Daoy (cell line): ENCODE measurements at regions not wholly inside any gene's neighbourhood (a gene's known extent, or its start where the extent isn't known, plus 50 kb on each side); places are given as distances from the start of the nearest gene placed in this dataset.

Source experiments
- DNase-seq: peaks from one replicate; pipeline ENCODE4 v3.0.0-alpha.2; 2015; ENCODE audit warnings: low read depth

- no peak for DNase-seq
Measured at GRCh38 chr12:124413915-124414314, 119.0 kb downstream of the RFLNA start.

GRCh38 chr12:124413401-124413800, 118.5 kb downstream of the RFLNA start:
- DNase-seq = no peak

- no peak for DNase-seq
Measured at GRCh38 chr12:124412646-124413015, 117.7 kb downstream of the RFLNA start.

- no peak for DNase-seq
Measured at GRCh38 chr12:124411953-124412645, 117.2 kb downstream of the RFLNA start.

- DNase-seq = peak; percentile 97
Measured at GRCh38 chr12:124411281-124411878, 116.5 kb downstream of the RFLNA start.

GRCh38 chr12:124410354-124411175, 115.7 kb downstream of the RFLNA start:
- peak; percentile 87 for DNase-seq

GRCh38 chr12:124408822-124409517, 114.1 kb downstream of the RFLNA start:
- no peak for DNase-seq

- DNase-seq = no peak
Measured at GRCh38 chr12:124407074-124407473, 112.2 kb downstream of the RFLNA start.

GRCh38 chr12:124406043-124406442, 111.2 kb downstream of the RFLNA start:
- DNase-seq = no peak

- no peak for DNase-seq
Measured at GRCh38 chr12:124405592-124405991, 110.7 kb downstream of the RFLNA start.

- no peak for DNase-seq
Measured at GRCh38 chr12:124405151-124405550, 110.3 kb downstream of the RFLNA start.

GRCh38 chr12:124404162-124404784, 109.4 kb downstream of the RFLNA start:
- no peak for DNase-seq

- no peak for DNase-seq
Measured at GRCh38 chr12:124403273-124403672, 108.4 kb downstream of the RFLNA start.

- DNase-seq = no peak
Measured at GRCh38 chr12:124402248-124403066, 107.6 kb downstream of the RFLNA start.

GRCh38 chr12:124401704-124402221, 106.9 kb downstream of the RFLNA start:
- no peak for DNase-seq

- DNase-seq = no peak
Measured at GRCh38 chr12:124400124-124400523, 105.2 kb downstream of the RFLNA start.

- peak; percentile 51 for DNase-seq
Measured at GRCh38 chr12:124399622-124400021, 104.7 kb downstream of the RFLNA start.

- no peak for DNase-seq
Measured at GRCh38 chr12:124398578-124399227, 103.8 kb downstream of the RFLNA start.

GRCh38 chr12:124397807-124398577, 103.1 kb downstream of the RFLNA start:
- DNase-seq = peak; percentile 52

- no peak for DNase-seq
Measured at GRCh38 chr12:124397399-124397679, 102.4 kb downstream of the RFLNA start.
